Astrocyte of the spinal cord (primary cell): ENCODE measurements at regions not wholly inside any gene's neighbourhood (a gene's known extent, or its start where the extent isn't known, plus 50 kb on each side); places are given as distances from the start of the nearest gene placed in this dataset.

Experiments
- DNase-seq: peaks from one replicate; pipeline ENCODE4 v3.0.0; 2011; ENCODE audit warnings: low read depth, low spot score
- H3K4me3 ChIP-seq: 2 replicates; pipeline ENCODE4 v1.5.1; 2011; ENCODE audit warnings: low read depth, mild to moderate bottlenecking, low read length, moderate library complexity
- CTCF ChIP-seq: IDR thresholded peaks from 2 replicates; pipeline ENCODE4 v1.5.1; 2012; ENCODE audit warnings: low read depth, mild to moderate bottlenecking, low read length, inconsistent platforms
- in situ Hi-C: cut with HindIII; loops from 2 replicates; pipeline ENCODE4 v1.10.0; 2017; ENCODE audit warnings: low sequenced_read_pairs

DNA sequence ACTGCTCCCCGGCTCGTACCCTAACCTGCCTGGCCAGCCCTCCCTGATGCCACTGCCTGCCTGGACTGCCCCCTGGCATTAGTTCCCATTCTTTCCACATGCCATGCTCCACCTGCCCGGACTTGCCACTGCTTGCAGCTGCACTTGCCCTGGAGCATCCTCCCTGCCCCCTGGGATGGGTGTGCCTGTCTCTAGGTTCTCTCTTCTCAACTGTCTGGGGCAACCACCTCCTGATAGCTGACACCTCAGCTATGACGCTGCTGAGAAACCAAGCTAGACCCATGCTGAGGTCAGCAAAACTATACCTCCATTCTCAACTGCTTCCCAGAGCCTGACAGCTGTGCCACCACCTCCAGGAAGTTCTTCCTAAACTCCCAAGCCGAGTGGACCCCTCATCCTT, 72.1 kb downstream of the PERP start:
- in situ Hi-C loops: no loop called here
- TF ChIP-seq CTCF: no peak

GRCh38 chr6:138036111-138036510, 71.1 kb downstream of the PERP start:
- TF ChIP-seq CTCF: no peak
- H3K4me3 ChIP-seq: no peak overlapping the region
- in situ Hi-C loops: no loop called here
- DNase-seq: no peak

More for the DNA sequence above, 72.1 kb downstream of the PERP start:
- no peak overlapping the region for H3K4me3 ChIP-seq
- no peak for DNase-seq

- in situ Hi-C loops: no loop called here
- DNase-seq: peak; percentile 7
- no peak overlapping the region for H3K4me3 ChIP-seq
- no peak for TF ChIP-seq CTCF
Observed at GRCh38 chr6:138037009-138037504, 70.2 kb downstream of the PERP start.

- no peak for TF ChIP-seq CTCF
- H3K4me3 ChIP-seq: no peak overlapping the region
- DNase-seq: no peak
- in situ Hi-C loops: no loop called here
Observed at GRCh38 chr6:138038142-138038870, 68.9 kb downstream of the PERP start.
